GM19372 (cell line): ENCODE measurements at regions not wholly inside any gene's neighbourhood (a gene's known extent, or its start where the extent isn't known, plus 50 kb on each side); places are given as distances from the start of the nearest gene placed in this dataset.
"Not testable (repeated sequence)": the region's sequence is repeated elsewhere in the genome, so short reads cannot be mapped to it uniquely, and the experiment has no call there.

Experiments used
- ATAC-seq: cut with Tn5 transposase; IDR thresholded peaks from one replicate; pipeline ENCODE4 v1.9.1; 2021; ENCODE audit warnings: mild to moderate bottlenecking, low read depth, moderate library complexity; ENCODE audit not compliant: unreplicated experiment

- no peak for ATAC-seq
These were observed 132.0 kb downstream of the EMP1 start for GRCh38 chr12:13328535-13328934.

GRCh38 chr12:13326076-13326475 is 129.6 kb downstream of the EMP1 start:
- no peak for ATAC-seq

- not testable (repeated sequence) for ATAC-seq
These were observed 128.5 kb downstream of the EMP1 start for GRCh38 chr12:13325037-13325436.

- no peak for ATAC-seq
These were observed 121.9 kb downstream of the EMP1 start for GRCh38 chr12:13318231-13319015.

- ATAC-seq, result no peak
These were observed 120.2 kb downstream of the EMP1 start for GRCh38 chr12:13316587-13317246.

GRCh38 chr12:13313886-13314285 is 117.4 kb downstream of the EMP1 start:
- ATAC-seq, result no peak

- no peak for ATAC-seq
These were observed 115.0 kb downstream of the EMP1 start for GRCh38 chr12:13311551-13311950.

GRCh38 chr12:13307143-13307816 is 110.8 kb downstream of the EMP1 start:
- no peak for ATAC-seq

- ATAC-seq, result no peak
These were observed 108.4 kb downstream of the EMP1 start for GRCh38 chr12:13304924-13305323.

- no peak for ATAC-seq
These were observed 102.9 kb downstream of the EMP1 start for GRCh38 chr12:13299457-13299856.

GRCh38 chr12:13293096-13293495 is 96.6 kb downstream of the EMP1 start:
- ATAC-seq, result no peak

- ATAC-seq, result no peak
These were observed 93.2 kb downstream of the EMP1 start for GRCh38 chr12:13289653-13290289.

- no peak for ATAC-seq
These were observed 92.6 kb downstream of the EMP1 start for GRCh38 chr12:13288937-13289652.

GRCh38 chr12:13288501-13288900 is 92.0 kb downstream of the EMP1 start:
- ATAC-seq, result no peak

GRCh38 chr12:13283867-13284266 is 87.3 kb downstream of the EMP1 start:
- ATAC-seq, result no peak

GRCh38 chr12:13282861-13283260 is 86.3 kb downstream of the EMP1 start:
- ATAC-seq, result no peak

- ATAC-seq, result peak; percentile 81
These were observed 81.8 kb downstream of the EMP1 start for GRCh38 chr12:13278249-13278787.

GRCh38 chr12:13277293-13277692 is 80.8 kb downstream of the EMP1 start:
- ATAC-seq, result no peak

- no peak for ATAC-seq
These were observed 78.9 kb downstream of the EMP1 start for GRCh38 chr12:13275241-13276085.
